Mesothelial cell of epicardium (in vitro differentiated cells): ENCODE measurements at regions not wholly inside any gene's neighbourhood (a gene's known extent, or its start where the extent isn't known, plus 50 kb on each side); places are given as distances from the start of the nearest gene placed in this dataset.

Experiments
- DNase-seq, 2 experiments: peaks; one replicate each; pipeline ENCODE4 v3.0.0; 2021; ENCODE audit warnings: low spot score in 2 of 2; ENCODE audit not compliant: unreplicated experiment in 2 of 2
- H3K27ac Mint-ChIP-seq: 2 replicates; pipeline ENCODE4 v1.8.0; 2021; ENCODE audit warnings: mixed read lengths
- H3K27me3 Mint-ChIP-seq: 2 replicates; pipeline ENCODE4 v1.8.0; 2021; ENCODE audit warnings: low read depth, mixed read lengths
- H3K36me3 Mint-ChIP-seq: 2 replicates; pipeline ENCODE4 v1.8.0; 2021; ENCODE audit warnings: mixed read lengths
- H3K4me1 Mint-ChIP-seq: 2 replicates; pipeline ENCODE4 v1.8.0; 2021; ENCODE audit warnings: mixed read lengths
- H3K4me3 Mint-ChIP-seq: 2 replicates; pipeline ENCODE4 v1.8.0; 2021; ENCODE audit warnings: mild to moderate bottlenecking, moderate library complexity, mixed read lengths
- H3K9me3 Mint-ChIP-seq: 2 replicates; pipeline ENCODE4 v1.8.0; 2021; ENCODE audit warnings: mixed read lengths
- TF ChIP-seq, protein P1 (sequence below): fragments of 200-600 bp; sonication (generic); IDR thresholded peaks from one replicate; pipeline ENCODE4 v1.5.0; 2021; ENCODE audit warnings: antibody characterized with exemption; ENCODE audit not compliant: unreplicated experiment

DNA sequence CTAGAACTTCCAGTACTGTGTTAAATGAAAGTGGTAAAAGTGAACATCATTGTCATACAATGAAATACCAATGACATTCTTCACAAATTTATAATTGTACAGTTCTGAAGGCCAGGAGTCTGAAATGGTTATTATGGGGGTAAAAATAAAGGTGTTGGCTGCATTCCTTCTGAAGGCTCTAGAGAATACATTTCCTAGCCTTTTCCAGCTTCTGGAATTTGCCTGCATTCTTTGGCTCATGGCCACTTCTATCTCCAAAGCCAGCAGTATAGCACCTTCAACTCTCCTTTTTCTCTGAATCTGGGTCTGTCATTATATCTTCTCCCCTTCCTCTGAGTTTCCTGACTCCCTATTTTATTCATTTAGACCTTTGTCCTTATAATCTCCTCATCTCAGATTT, 1232.7 kb upstream of the TENM4 start:
- H3K4me3 Mint-ChIP-seq: no peak overlapping the region
- H3K9me3 Mint-ChIP-seq: peaks cover 21% of the 10 kb centered on the region
- no peaks in the 10 kb centered on the region for H3K36me3 Mint-ChIP-seq
- DNase-seq: no peak
- peaks cover 7% of the 10 kb centered on the region for H3K4me1 Mint-ChIP-seq
- H3K27me3 Mint-ChIP-seq: no peaks in the 10 kb centered on the region
- H3K27ac Mint-ChIP-seq: no peak overlapping the region
- TF ChIP-seq, protein P1, sequence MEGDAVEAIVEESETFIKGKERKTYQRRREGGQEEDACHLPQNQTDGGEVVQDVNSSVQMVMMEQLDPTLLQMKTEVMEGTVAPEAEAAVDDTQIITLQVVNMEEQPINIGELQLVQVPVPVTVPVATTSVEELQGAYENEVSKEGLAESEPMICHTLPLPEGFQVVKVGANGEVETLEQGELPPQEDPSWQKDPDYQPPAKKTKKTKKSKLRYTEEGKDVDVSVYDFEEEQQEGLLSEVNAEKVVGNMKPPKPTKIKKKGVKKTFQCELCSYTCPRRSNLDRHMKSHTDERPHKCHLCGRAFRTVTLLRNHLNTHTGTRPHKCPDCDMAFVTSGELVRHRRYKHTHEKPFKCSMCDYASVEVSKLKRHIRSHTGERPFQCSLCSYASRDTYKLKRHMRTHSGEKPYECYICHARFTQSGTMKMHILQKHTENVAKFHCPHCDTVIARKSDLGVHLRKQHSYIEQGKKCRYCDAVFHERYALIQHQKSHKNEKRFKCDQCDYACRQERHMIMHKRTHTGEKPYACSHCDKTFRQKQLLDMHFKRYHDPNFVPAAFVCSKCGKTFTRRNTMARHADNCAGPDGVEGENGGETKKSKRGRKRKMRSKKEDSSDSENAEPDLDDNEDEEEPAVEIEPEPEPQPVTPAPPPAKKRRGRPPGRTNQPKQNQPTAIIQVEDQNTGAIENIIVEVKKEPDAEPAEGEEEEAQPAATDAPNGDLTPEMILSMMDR: no peak

DNA sequence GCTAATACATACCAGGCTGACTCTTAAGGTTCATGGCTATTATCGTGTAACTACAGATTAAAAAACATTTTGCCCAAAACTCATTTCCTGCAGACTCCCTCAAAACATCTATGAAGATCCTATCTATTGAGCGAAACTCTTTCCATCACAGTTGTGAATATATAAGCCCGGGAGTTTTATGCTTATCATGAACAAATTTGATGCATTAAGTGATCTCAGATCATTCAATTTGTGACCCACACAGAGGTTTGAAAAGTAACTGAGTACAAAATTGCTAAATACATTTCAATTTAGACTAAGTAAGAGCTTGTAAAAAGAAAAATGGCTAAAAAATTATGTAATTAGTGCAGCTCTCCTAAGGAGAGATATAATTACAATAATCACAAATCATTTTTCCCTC, 1228.8 kb upstream of the TENM4 start:
- Mint-ChIP-seq H3K27ac (no peak overlapping the region), H3K4me3 (no peak overlapping the region), H3K4me1 (peaks cover 17% of the 10 kb centered on the region), H3K27me3 (no peaks in the 10 kb centered on the region), H3K36me3 (no peaks in the 10 kb centered on the region), H3K9me3 (peaks cover 18% of the 10 kb centered on the region)
- TF ChIP-seq, protein P1: no peak
- no peak for DNase-seq

DNA sequence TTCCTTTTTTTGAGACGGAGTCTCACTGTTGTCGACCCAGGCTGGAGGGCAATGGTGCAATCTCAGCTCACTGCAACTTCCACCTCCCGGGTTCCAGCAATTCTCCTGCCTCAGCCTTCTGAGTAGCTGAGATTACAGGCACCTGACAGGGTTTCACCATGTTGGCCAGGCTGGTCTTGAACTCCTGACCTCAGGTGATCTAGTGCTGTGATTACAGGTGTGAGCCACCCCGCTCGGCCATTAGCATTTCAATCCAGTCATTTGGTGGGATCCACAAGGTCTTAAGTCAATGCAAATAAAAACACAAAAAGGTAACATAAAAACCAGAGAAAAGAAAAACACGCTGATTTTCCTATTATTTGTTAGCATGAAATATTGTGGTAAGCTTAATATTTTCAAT, 1227.2 kb upstream of the TENM4 start:
- H3K9me3 Mint-ChIP-seq: peaks cover 9% of the 10 kb centered on the region
- H3K27ac Mint-ChIP-seq: no peak overlapping the region
- TF ChIP-seq, protein P1: no peak
- H3K36me3 Mint-ChIP-seq: no peaks in the 10 kb centered on the region
- H3K27me3 Mint-ChIP-seq: no peaks in the 10 kb centered on the region
- no peak overlapping the region for H3K4me3 Mint-ChIP-seq
- peaks cover 17% of the 10 kb centered on the region for H3K4me1 Mint-ChIP-seq
- no peak for DNase-seq

DNA sequence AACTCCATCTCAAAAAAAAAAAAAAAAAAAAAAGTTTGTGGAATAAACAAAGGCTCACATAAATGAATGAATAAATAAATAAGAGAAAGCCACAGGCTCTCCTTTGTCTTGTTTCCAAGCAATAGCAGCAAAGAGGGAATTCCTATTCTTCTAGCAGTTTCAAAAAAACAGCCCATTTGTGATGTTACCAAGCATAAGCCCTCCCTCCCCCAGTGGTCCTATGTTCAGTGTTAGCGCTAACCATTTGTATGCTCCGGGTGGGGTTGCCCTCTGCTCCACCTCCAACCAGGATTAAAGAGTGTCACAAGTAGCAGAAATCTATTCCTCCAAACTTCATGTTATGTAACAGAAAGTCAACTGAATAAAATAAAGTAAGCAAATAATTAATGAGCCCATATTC, 1215.0 kb upstream of the TENM4 start:
- TF ChIP-seq, protein P1: no peak
- Mint-ChIP-seq H3K27me3 (no peaks in the 10 kb centered on the region), H3K4me3 (no peak overlapping the region), H3K36me3 (no peaks in the 10 kb centered on the region), H3K27ac (no peak overlapping the region), H3K9me3 (peaks cover 12% of the 10 kb centered on the region), H3K4me1 (peaks cover 11% of the 10 kb centered on the region)
- DNase-seq: no peak

DNA sequence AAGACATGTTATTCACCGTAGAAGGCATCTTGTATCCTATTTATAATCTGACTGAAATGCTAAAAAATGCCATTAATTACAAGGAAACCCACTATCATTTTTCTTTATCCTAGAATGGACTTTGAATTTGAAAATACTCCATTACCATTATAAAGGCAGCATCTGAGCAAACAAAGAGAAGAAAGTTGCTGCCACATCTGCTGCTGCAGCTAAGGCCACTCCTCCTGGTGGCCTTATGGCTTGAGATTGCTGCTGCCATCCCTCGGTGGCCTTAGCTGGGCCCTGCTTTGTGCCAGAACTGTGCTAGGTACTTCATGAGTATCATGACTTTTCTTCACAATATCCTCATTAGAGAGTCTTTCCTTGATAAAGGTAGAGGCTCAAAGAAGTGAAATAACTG, 1210.1 kb upstream of the TENM4 start:
- Mint-ChIP-seq H3K4me3 (no peak overlapping the region), H3K27me3 (no peaks in the 10 kb centered on the region), H3K27ac (no peak overlapping the region), H3K9me3 (peaks cover 12% of the 10 kb centered on the region), H3K4me1 (peaks cover 14% of the 10 kb centered on the region), H3K36me3 (no peaks in the 10 kb centered on the region)
- no peak for DNase-seq
- TF ChIP-seq, protein P1: no peak

DNA sequence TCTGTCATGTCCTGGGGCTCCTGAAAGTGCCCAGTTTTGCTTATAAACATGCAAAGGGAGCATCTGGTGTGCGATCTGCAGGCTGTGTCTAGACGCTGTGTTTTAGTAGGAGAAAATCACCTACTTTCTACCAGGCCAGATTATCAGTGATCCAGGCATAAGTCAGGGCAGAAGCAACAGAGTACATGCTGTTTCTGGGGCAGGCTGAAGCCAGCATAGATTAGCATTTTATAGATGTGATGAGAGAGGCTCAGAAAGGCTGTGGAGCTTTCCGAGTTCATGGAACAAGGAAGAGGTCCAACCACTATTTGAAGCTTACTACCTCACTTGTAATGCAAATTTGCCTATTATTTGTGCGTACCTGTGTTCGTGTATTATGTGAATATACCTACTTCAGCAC, 1208.4 kb upstream of the TENM4 start:
- Mint-ChIP-seq H3K27ac (no peak overlapping the region), H3K4me1 (peaks cover 20% of the 10 kb centered on the region), H3K9me3 (peaks cover 10% of the 10 kb centered on the region), H3K4me3 (no peak overlapping the region), H3K36me3 (no peaks in the 10 kb centered on the region), H3K27me3 (no peaks in the 10 kb centered on the region)
- DNase-seq: no peak
- TF ChIP-seq, protein P1: no peak
